Gastroesophageal sphincter (tissue), 3 donors: ENCODE measurements at regions not wholly inside any gene's neighbourhood (a gene's known extent, or its start where the extent isn't known, plus 50 kb on each side); places are given as distances from the start of the nearest gene placed in this dataset.

Experiments used
- EP300 ChIP-seq: sonication (generic); formaldehyde crosslinking; IDR thresholded peaks from one replicate; pipeline ENCODE4 v1.6.1; 2017; ENCODE audit warnings: antibody characterized with exemption, mild to moderate bottlenecking
- POLR2A ChIP-seq, 2 donors: fragments of 450-650 bp; IDR thresholded peaks; one replicate each; pipeline ENCODE4 v1.6.1; 2017; ENCODE audit warnings: antibody characterized with exemption in 2 of 2, mild to moderate bottlenecking in 2 of 2, moderate library complexity in 1 of 2
- POLR2AphosphoS5 ChIP-seq: sonication (generic); formaldehyde crosslinking; IDR thresholded peaks from one replicate; pipeline ENCODE4 v1.6.1; 2017; ENCODE audit warnings: antibody characterized with exemption
- TF ChIP-seq, protein P1 (sequence below), 4 experiments: fragments of 200-600 bp in 2 of 4; fragments of 450-650 bp in 2 of 4; sonication (generic) in 1 of 4; IDR thresholded peaks; one replicate each; pipeline ENCODE4 v1.5.1; 2017 to 2019; ENCODE audit warnings: antibody characterized with exemption in 4 of 4, mild to moderate bottlenecking in 2 of 4, moderate library complexity in 2 of 4

DNA sequence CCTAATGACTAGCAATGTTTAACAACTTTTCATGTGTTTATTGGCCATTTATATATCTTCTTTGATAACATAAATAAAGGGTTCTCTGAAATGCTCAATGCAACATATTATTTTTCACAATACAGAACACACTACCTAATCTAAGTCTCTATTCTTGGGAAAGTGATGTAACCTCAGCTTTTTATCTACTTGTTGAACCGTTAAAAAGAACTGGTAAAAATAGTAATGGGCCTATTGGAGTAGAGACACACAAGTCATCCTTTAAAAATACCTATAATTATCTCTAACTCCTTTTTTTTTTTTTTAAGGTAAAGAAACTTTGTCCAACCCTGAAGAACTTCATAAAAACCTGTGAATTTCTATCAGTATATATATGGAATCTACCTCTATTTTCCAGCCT, 1067.7 kb upstream of the CELF4 start:
- TF ChIP-seq POLR2AphosphoS5 (no peak), POLR2A (IDR thresholded peaks at IDR 0.05) (no peak), EP300 (no peak)
- TF ChIP-seq, protein P1, sequence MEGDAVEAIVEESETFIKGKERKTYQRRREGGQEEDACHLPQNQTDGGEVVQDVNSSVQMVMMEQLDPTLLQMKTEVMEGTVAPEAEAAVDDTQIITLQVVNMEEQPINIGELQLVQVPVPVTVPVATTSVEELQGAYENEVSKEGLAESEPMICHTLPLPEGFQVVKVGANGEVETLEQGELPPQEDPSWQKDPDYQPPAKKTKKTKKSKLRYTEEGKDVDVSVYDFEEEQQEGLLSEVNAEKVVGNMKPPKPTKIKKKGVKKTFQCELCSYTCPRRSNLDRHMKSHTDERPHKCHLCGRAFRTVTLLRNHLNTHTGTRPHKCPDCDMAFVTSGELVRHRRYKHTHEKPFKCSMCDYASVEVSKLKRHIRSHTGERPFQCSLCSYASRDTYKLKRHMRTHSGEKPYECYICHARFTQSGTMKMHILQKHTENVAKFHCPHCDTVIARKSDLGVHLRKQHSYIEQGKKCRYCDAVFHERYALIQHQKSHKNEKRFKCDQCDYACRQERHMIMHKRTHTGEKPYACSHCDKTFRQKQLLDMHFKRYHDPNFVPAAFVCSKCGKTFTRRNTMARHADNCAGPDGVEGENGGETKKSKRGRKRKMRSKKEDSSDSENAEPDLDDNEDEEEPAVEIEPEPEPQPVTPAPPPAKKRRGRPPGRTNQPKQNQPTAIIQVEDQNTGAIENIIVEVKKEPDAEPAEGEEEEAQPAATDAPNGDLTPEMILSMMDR (IDR thresholded peaks at IDR 0.05) = no peak
